SK-N-SH (cell line): ENCODE measurements at regions not wholly inside any gene's neighbourhood (a gene's known extent, or its start where the extent isn't known, plus 50 kb on each side); places are given as distances from the start of the nearest gene placed in this dataset.

Source experiments
- CHD2 ChIP-seq: fragments of 150-350 bp; IDR thresholded peaks from 2 replicates; pipeline ENCODE4 v1.6.1; 2018; ENCODE audit warnings: low read length; ENCODE audit not compliant: partially characterized antibody
- EZH2phosphoT487 ChIP-seq: fragments of 200-600 bp; sonication (generic); IDR thresholded peaks from 2 replicates; pipeline ENCODE4 v1.6.1; 2017; ENCODE audit warnings: low read depth, mixed run types, mild to moderate bottlenecking, antibody characterized with exemption, moderate library complexity, borderline replicate concordance
- GABPA ChIP-seq: IDR thresholded peaks from 2 replicates; pipeline ENCODE4 v1.4.0; 2012; ENCODE audit warnings: low read depth, mild to moderate bottlenecking
- JUND ChIP-seq: IDR thresholded peaks from 2 replicates; pipeline ENCODE4 v1.4.0; 2012
- MXI1 ChIP-seq: IDR thresholded peaks from 2 replicates; pipeline ENCODE4 v1.6.1; 2012; ENCODE audit warnings: mild to moderate bottlenecking, low read depth, low read length, improper control_type of control experiment
- NRF1 ChIP-seq: IDR thresholded peaks from 2 replicates; pipeline ENCODE4 v1.6.1; 2012; ENCODE audit warnings: low read depth, mild to moderate bottlenecking, low read length
- PBX3 ChIP-seq: IDR thresholded peaks from 2 replicates; pipeline ENCODE4; 2012
- SMC3 ChIP-seq: IDR thresholded peaks from 2 replicates; pipeline ENCODE4 v1.6.1; 2012; ENCODE audit warnings: low read depth, low read length, improper control_type of control experiment
- TF ChIP-seq, protein P1 (sequence below): fragments of 200-600 bp; sonication (generic); IDR thresholded peaks from 2 replicates; pipeline ENCODE4 v1.6.1; 2017; ENCODE audit warnings: antibody characterized with exemption, mild to moderate bottlenecking, moderate library complexity
- TF ChIP-seq, protein P2 (sequence below): IDR thresholded peaks from 2 replicates; pipeline ENCODE4 v1.6.1; 2012; ENCODE audit warnings: mild to moderate bottlenecking, low read depth, low read length, moderate library complexity
- TF ChIP-seq, protein P3 (sequence below): fragments of 150-350 bp; IDR thresholded peaks from 2 replicates; pipeline ENCODE4 v1.6.1; 2017; ENCODE audit warnings: antibody characterized with exemption, low read length, low read depth, borderline replicate concordance

DNA sequence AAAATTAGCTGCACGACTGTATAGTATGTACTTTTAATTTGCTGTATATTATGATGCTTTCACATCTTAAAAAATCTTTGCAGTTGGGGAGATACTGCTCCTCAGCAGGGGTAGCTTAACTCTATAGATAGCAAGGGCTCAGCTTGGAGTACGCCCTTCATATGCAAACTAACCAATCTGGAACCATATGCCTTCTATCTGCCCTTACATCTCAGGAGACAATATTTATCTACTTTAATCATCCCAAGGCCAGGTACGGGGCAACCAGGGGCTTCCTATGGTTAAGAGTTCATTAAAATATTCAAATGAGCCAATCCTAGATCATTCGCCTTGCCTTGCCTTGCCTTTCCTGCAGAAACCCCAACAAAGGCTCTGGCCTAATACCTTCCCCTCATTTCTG lies 204.1 kb upstream of the ZBTB20 start:
- TF ChIP-seq CHD2 = no peak
- TF ChIP-seq, protein P1, sequence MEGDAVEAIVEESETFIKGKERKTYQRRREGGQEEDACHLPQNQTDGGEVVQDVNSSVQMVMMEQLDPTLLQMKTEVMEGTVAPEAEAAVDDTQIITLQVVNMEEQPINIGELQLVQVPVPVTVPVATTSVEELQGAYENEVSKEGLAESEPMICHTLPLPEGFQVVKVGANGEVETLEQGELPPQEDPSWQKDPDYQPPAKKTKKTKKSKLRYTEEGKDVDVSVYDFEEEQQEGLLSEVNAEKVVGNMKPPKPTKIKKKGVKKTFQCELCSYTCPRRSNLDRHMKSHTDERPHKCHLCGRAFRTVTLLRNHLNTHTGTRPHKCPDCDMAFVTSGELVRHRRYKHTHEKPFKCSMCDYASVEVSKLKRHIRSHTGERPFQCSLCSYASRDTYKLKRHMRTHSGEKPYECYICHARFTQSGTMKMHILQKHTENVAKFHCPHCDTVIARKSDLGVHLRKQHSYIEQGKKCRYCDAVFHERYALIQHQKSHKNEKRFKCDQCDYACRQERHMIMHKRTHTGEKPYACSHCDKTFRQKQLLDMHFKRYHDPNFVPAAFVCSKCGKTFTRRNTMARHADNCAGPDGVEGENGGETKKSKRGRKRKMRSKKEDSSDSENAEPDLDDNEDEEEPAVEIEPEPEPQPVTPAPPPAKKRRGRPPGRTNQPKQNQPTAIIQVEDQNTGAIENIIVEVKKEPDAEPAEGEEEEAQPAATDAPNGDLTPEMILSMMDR = no peak
- no peak for TF ChIP-seq EZH2phosphoT487
- no peak for TF ChIP-seq PBX3
- TF ChIP-seq JUND = no peak
- TF ChIP-seq, protein P2, sequence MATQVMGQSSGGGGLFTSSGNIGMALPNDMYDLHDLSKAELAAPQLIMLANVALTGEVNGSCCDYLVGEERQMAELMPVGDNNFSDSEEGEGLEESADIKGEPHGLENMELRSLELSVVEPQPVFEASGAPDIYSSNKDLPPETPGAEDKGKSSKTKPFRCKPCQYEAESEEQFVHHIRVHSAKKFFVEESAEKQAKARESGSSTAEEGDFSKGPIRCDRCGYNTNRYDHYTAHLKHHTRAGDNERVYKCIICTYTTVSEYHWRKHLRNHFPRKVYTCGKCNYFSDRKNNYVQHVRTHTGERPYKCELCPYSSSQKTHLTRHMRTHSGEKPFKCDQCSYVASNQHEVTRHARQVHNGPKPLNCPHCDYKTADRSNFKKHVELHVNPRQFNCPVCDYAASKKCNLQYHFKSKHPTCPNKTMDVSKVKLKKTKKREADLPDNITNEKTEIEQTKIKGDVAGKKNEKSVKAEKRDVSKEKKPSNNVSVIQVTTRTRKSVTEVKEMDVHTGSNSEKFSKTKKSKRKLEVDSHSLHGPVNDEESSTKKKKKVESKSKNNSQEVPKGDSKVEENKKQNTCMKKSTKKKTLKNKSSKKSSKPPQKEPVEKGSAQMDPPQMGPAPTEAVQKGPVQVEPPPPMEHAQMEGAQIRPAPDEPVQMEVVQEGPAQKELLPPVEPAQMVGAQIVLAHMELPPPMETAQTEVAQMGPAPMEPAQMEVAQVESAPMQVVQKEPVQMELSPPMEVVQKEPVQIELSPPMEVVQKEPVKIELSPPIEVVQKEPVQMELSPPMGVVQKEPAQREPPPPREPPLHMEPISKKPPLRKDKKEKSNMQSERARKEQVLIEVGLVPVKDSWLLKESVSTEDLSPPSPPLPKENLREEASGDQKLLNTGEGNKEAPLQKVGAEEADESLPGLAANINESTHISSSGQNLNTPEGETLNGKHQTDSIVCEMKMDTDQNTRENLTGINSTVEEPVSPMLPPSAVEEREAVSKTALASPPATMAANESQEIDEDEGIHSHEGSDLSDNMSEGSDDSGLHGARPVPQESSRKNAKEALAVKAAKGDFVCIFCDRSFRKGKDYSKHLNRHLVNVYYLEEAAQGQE = no peak
- TF ChIP-seq MXI1 = no peak
- TF ChIP-seq, protein P3, sequence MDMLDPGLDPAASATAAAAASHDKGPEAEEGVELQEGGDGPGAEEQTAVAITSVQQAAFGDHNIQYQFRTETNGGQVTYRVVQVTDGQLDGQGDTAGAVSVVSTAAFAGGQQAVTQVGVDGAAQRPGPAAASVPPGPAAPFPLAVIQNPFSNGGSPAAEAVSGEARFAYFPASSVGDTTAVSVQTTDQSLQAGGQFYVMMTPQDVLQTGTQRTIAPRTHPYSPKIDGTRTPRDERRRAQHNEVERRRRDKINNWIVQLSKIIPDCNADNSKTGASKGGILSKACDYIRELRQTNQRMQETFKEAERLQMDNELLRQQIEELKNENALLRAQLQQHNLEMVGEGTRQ = no peak
- no peak for TF ChIP-seq SMC3
- no peak for TF ChIP-seq NRF1
- no peak for TF ChIP-seq GABPA
